Natural killer cell (primary cell): ENCODE measurements at regions not wholly inside any gene's neighbourhood (a gene's known extent, or its start where the extent isn't known, plus 50 kb on each side); places are given as distances from the start of the nearest gene placed in this dataset.

ENCODE experiments used
- ATAC-seq, 3 donors: fragments of 150-1000 bp in 2 of 3; fragments of 200-7000 bp in 1 of 3; cut with Tn5 transposase; 1 replicate in 1 of 3; 2 replicates in 2 of 3; pipeline ENCODE4 v1.10.0; 2021; ENCODE audit warnings: mild to moderate bottlenecking in 2 of 3, moderate library complexity in 2 of 3
- DNase-seq, 2 donors: peaks; one replicate each; pipeline versions ENCODE4 v3.0.0 to v3.0.0-alpha.2; 2013 to 2021; ENCODE audit warnings: mixed read lengths in 1 of 2
- H3K27ac ChIP-seq: one replicate; pipeline ENCODE4 v1.5.1; 2013; ENCODE audit warnings: mild to moderate bottlenecking, low read length
- H3K27me3 ChIP-seq: one replicate; pipeline ENCODE4 v1.6.1; 2013; ENCODE audit warnings: low read length; ENCODE audit not compliant: control insufficient read depth, insufficient read depth
- H3K36me3 ChIP-seq: one replicate; pipeline ENCODE4 v1.6.1; 2013; ENCODE audit warnings: low read length; ENCODE audit not compliant: control insufficient read depth, insufficient read depth
- H3K4me1 ChIP-seq: one replicate; pipeline ENCODE4 v1.6.1; 2013; ENCODE audit warnings: low read length; ENCODE audit not compliant: control insufficient read depth, insufficient read depth
- H3K4me3 ChIP-seq: one replicate; pipeline ENCODE4 v1.5.1; 2013; ENCODE audit warnings: low read length
- H3K9me3 ChIP-seq: one replicate; pipeline ENCODE4 v1.6.1; 2013; ENCODE audit warnings: low read length; ENCODE audit not compliant: control insufficient read depth, insufficient read depth
- H3K27ac Mint-ChIP-seq, 2 donors: one replicate each; pipeline ENCODE4 v1.8.0; 2022; ENCODE audit warnings: mild to moderate bottlenecking in 2 of 2, mixed read lengths in 2 of 2, moderate library complexity in 1 of 2
- H3K27me3 Mint-ChIP-seq, 2 donors: one replicate each; pipeline ENCODE4 v1.8.0; 2022; ENCODE audit warnings: low read depth in 2 of 2, mixed read lengths in 2 of 2
- H3K36me3 Mint-ChIP-seq: one replicate; pipeline ENCODE4 v1.8.0; 2022; ENCODE audit warnings: mixed read lengths
- H3K4me1 Mint-ChIP-seq, 2 donors: one replicate each; pipeline ENCODE4 v1.8.0; 2022; ENCODE audit warnings: mixed read lengths in 2 of 2
- H3K4me3 Mint-ChIP-seq: one replicate; pipeline ENCODE4 v1.8.0; 2022; ENCODE audit warnings: mild to moderate bottlenecking, moderate library complexity, mixed read lengths
- H3K9me3 Mint-ChIP-seq, 2 donors: one replicate each; pipeline ENCODE4 v1.8.0; 2022; ENCODE audit warnings: mixed read lengths in 2 of 2
- WGBS: methylation state at CpG from one replicate; pipeline ENCODE4 v1.1.7; 2013; ENCODE audit warnings: missing lambda C conversion rate; ENCODE audit not compliant: insufficient coverage; 5-methylcytosine and 5-hydroxymethylcytosine counted together
- intact Hi-C: fragments of 100-400 bp; cut with micrococcal nuclease; formaldehyde crosslinking; loops from one replicate; pipeline ENCODE4 v1.14.2; 2022
- TF ChIP-seq, protein P1 (sequence below): fragments of 200-600 bp; IDR thresholded peaks from one replicate; pipeline ENCODE4 v1.8.0; 2022; ENCODE audit warnings: antibody characterized with exemption

DNA sequence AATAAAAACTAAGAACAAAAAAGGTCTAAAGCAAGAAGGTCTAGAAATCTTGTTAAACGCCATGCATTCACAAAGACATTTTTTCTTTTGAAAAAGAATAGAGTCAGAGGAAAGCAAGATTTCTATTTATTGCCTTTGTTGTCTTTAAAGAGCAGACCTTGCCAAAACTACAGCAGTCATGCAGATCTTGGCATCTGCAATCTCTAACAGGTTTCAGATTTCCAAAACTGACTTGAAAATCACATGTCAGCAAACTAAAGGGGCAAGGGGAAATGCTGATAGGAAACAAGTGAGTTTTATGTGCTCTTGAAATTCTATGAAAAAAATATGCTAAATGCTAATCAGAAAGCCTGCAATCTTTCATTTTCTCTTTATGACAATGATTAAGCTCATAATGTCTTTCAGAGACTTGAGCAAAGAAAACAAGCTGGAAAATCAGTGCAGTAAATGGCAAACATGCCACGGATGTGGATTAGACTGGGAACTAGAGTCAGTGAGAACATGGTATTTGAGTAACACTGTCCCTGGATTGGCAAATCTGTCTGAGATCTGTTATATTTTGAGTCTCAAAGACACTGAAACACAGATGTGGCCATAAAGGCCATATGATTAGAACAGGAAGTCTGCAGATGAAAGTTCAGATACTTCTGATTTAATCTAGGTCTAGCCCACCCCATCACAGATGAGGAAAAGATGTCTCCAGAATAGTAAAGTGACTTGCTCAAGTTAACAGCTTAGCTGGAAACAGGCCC lies 361.4 kb upstream of the RPS23 start:
- no peak for DNase-seq
- intact Hi-C loops: no loop called here
- Mint-ChIP-seq H3K9me3 (no peaks in the 10 kb centered on the region), H3K27me3 (no peaks in the 10 kb centered on the region), H3K4me3 (no peak overlapping the region), H3K27ac (no peak overlapping the region), H3K4me1 (peaks cover 4 to 7% of the 10 kb centered on the region in 2 donors), H3K36me3 (no peaks in the 10 kb centered on the region)
- ATAC-seq: no peak
- Histone ChIP-seq H3K27ac (no peak overlapping the region), H3K4me3 (no peak overlapping the region), H3K27me3 (no peaks in the 10 kb centered on the region), H3K9me3 (no peaks in the 10 kb centered on the region), H3K4me1 (no peaks in the 10 kb centered on the region), H3K36me3 (no peaks in the 10 kb centered on the region)
- TF ChIP-seq, protein P1, sequence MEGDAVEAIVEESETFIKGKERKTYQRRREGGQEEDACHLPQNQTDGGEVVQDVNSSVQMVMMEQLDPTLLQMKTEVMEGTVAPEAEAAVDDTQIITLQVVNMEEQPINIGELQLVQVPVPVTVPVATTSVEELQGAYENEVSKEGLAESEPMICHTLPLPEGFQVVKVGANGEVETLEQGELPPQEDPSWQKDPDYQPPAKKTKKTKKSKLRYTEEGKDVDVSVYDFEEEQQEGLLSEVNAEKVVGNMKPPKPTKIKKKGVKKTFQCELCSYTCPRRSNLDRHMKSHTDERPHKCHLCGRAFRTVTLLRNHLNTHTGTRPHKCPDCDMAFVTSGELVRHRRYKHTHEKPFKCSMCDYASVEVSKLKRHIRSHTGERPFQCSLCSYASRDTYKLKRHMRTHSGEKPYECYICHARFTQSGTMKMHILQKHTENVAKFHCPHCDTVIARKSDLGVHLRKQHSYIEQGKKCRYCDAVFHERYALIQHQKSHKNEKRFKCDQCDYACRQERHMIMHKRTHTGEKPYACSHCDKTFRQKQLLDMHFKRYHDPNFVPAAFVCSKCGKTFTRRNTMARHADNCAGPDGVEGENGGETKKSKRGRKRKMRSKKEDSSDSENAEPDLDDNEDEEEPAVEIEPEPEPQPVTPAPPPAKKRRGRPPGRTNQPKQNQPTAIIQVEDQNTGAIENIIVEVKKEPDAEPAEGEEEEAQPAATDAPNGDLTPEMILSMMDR: no peak
- WGBS: 97% methylated on average over 2 of the region's 2 CpGs

DNA sequence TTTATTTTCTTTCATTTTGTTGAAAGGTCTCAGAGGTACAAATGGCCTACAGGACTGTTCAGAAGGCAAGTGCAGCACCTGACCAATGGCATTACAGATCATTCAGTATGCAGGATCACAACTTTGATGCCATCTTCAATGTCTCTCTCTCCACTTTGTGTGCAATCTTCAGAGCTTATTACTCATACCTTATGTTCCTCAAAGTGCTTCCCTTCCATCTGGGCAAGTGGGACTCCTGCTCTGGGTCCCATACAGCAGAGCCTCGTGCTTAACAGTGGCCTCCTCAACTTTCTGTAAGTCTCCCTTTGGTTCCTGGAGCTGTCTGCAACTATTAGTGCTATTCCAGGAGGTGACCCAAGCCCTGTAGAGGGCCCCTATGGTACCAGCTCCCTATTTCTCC lies 358.4 kb upstream of the RPS23 start:
- H3K27ac ChIP-seq: no peak overlapping the region
- Mint-ChIP-seq H3K27me3 (no peaks in the 10 kb centered on the region), H3K36me3 (no peaks in the 10 kb centered on the region), H3K27ac (no peak overlapping the region), H3K4me1 (peaks cover 4 to 6% of the 10 kb centered on the region in 2 donors), H3K4me3 (no peak overlapping the region), H3K9me3 (no peaks in the 10 kb centered on the region)
- no peak overlapping the region for H3K4me3 ChIP-seq
- WGBS: 60% methylated on average over 1 of the region's 1 CpG
- no peak for ATAC-seq
- no peaks in the 10 kb centered on the region for H3K36me3 ChIP-seq
- H3K9me3 ChIP-seq: no peaks in the 10 kb centered on the region
- DNase-seq: no peak
- intact Hi-C loops: no loop called here
- H3K27me3 ChIP-seq: no peaks in the 10 kb centered on the region
- TF ChIP-seq, protein P1: no peak
- H3K4me1 ChIP-seq: no peaks in the 10 kb centered on the region

DNA sequence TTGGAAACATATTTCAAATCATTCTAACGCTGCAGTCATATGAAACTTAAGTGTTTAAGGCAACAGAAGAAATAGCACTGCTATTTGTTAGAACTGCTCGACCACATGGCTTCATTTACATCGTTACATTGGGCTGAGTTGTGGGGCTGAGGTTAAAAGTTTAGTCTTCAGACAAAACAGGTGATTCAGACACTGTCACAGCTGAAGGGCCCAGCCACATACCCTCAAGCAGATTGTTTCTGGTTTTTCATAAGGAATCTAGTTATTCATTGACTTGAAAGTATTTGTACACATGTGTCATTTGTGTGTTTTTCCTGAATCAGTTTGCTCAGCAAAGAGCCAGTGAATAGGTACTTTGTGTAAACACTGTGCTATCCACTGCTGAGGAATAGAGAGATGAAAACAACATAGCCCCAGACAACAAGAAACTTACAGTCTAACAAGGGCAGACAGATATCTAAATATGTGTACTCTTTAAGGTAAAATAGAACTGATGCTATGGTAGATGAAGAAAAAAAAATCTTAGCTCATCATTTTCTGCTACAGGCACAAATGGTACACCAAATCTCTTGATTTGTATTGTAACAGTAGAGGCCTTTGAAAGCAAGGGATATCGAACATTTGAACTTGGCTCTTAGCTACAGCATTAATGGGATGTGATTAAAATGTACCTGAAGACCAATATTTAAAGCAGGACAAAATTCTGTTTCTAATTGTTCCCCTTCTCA lies 357.6 kb upstream of the RPS23 start:
- TF ChIP-seq, protein P1: no peak
- H3K4me1 ChIP-seq: no peaks in the 10 kb centered on the region
- no peak overlapping the region for H3K4me3 Mint-ChIP-seq
- H3K36me3 Mint-ChIP-seq: no peaks in the 10 kb centered on the region
- H3K36me3 ChIP-seq: no peaks in the 10 kb centered on the region
- WGBS: 76% methylated on average over 4 of the region's 4 CpGs
- ATAC-seq (no peak), DNase-seq (no peak)
- no peak overlapping the region for H3K4me3 ChIP-seq
- H3K27me3 Mint-ChIP-seq: no peaks in the 10 kb centered on the region
- H3K4me1 Mint-ChIP-seq: no peaks in the 10 kb centered on the region
- H3K27me3 ChIP-seq: no peaks in the 10 kb centered on the region
- no peak overlapping the region for H3K27ac ChIP-seq
- H3K27ac Mint-ChIP-seq: no peak overlapping the region
- intact Hi-C loops: no loop called here
- H3K9me3 Mint-ChIP-seq: no peaks in the 10 kb centered on the region
- H3K9me3 ChIP-seq: no peaks in the 10 kb centered on the region
